ENCODE measurements at regions not wholly inside any gene's neighbourhood (a gene's known extent, or its start where the extent isn't known, plus 50 kb on each side); places are given as distances from the start of the nearest gene placed in this dataset.
"Not testable (repeated sequence)": the region's sequence is repeated elsewhere in the genome, so short reads cannot be mapped to it uniquely, and the experiment has no call there.

- no peak for ATAC-seq
Measured at GRCh38 chr6:165012183-165012582, 297.2 kb downstream of the C6orf118 start.

GRCh38 chr6:165010556-165011535 is 298.6 kb downstream of the C6orf118 start:
- no peak for DNase-seq (ENCODE audit: low spot score)
- ATAC-seq, result no peak

More at GRCh38 chr6:165012183-165012582, 297.2 kb downstream of the C6orf118 start:
- DNase-seq (ENCODE audit: low spot score), result no peak

GRCh38 chr6:165008971-165009370 is 300.4 kb downstream of the C6orf118 start:
- ATAC-seq (no peak), DNase-seq (ENCODE audit: low spot score) (no peak)

GRCh38 chr6:165002866-165003265 is 306.5 kb downstream of the C6orf118 start:
- ATAC-seq (no peak), DNase-seq (ENCODE audit: low spot score) (no peak)

GRCh38 chr6:165002358-165002757 is 307.0 kb downstream of the C6orf118 start:
- no peak for DNase-seq (ENCODE audit: low spot score)
- no peak for ATAC-seq

GRCh38 chr6:165001502-165002157 is 307.8 kb downstream of the C6orf118 start:
- ATAC-seq (no peak), DNase-seq (ENCODE audit: low spot score) (no peak)

- ATAC-seq, result no peak
Measured at GRCh38 chr6:164998297-164998696, 311.1 kb downstream of the C6orf118 start.

GRCh38 chr6:164996838-164997237 is 312.6 kb downstream of the C6orf118 start:
- DNase-seq (ENCODE audit: low spot score) (no peak), ATAC-seq (peak; percentile 42)

More at GRCh38 chr6:164998297-164998696, 311.1 kb downstream of the C6orf118 start:
- no peak for DNase-seq (ENCODE audit: low spot score)

GRCh38 chr6:164991573-164991972 is 317.8 kb downstream of the C6orf118 start:
- DNase-seq (ENCODE audit: low spot score) (no peak), ATAC-seq (no peak)

- no peak for ATAC-seq
- DNase-seq (ENCODE audit: low spot score), result no peak
Measured at GRCh38 chr6:164990901-164991300, 318.5 kb downstream of the C6orf118 start.

- DNase-seq (ENCODE audit: low spot score) (no peak), ATAC-seq (no peak)
Measured at GRCh38 chr6:164982389-164982788, 327.0 kb downstream of the C6orf118 start.

GRCh38 chr6:164967102-164967501 is 342.3 kb downstream of the C6orf118 start:
- DNase-seq (ENCODE audit: low spot score) (no peak), ATAC-seq (no peak)

GRCh38 chr6:164962805-164963204 is 346.6 kb downstream of the C6orf118 start:
- no peak for DNase-seq (ENCODE audit: low spot score)
- no peak for ATAC-seq

- ATAC-seq (no peak), DNase-seq (ENCODE audit: low spot score) (no peak)
Measured at GRCh38 chr6:164947164-164947563, 362.2 kb downstream of the C6orf118 start.

- DNase-seq (ENCODE audit: low spot score) (no peak), ATAC-seq (no peak)
Measured at GRCh38 chr6:164942271-164942670, 367.1 kb downstream of the C6orf118 start.

- ATAC-seq; DNase-seq (ENCODE audit: low spot score): not testable (repeated sequence)
Measured at GRCh38 chr6:164933238-164933794, 376.1 kb downstream of the C6orf118 start.

GRCh38 chr6:164929408-164929977 is 379.9 kb downstream of the C6orf118 start:
- ATAC-seq, result no peak
- no peak for DNase-seq (ENCODE audit: low spot score)

GRCh38 chr6:164928728-164929407 is 380.5 kb downstream of the C6orf118 start:
- DNase-seq (ENCODE audit: low spot score), result no peak
- ATAC-seq, result no peak

GRCh38 chr6:164928057-164928727 is 381.2 kb downstream of the C6orf118 start:
- no peak for ATAC-seq
- DNase-seq (ENCODE audit: low spot score), result no peak

All from left lobe of liver (tissue), 2 donors.